ENCODE measurements at regions not wholly inside any gene's neighbourhood (a gene's known extent, or its start where the extent isn't known, plus 50 kb on each side); places are given as distances from the start of the nearest gene placed in this dataset.

DNA sequence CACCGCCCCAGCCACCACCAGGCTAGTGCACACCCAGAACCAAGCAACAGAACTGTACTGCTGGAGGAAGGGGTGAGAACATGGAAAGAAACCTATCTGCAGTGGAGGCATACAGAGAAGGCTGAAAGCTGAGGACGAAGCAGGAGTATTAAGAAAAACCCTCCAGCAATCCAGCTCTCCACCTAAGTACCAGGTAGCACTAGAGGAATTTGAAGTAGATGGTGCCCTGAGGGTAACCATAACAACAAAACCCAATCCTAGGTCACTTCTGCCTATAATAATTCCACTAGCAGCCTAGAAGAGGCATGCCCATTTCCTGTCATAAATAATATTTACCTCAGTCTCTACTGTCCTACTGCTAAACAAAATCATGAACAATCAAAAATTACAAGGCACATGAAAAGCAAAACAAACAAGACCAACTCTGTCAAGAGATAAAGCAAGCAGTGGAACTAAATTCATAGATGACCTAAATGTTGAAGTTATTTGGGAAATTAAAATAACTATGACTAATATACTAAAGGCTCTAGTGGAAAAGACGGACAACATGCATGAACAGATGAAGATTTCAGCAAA, 51.1 kb downstream of the HYCC1 start:
- 100% methylated on average over 1 of the region's 3 CpGs for WGBS (ENCODE audit: insufficient coverage, low lambda C conversion rate)
- H3K36me3 ChIP-seq (ENCODE audit: control insufficient read depth, insufficient read depth, low read length): peaks cover 11% of the 10 kb centered on the region
- H3K27ac ChIP-seq (ENCODE audit: low read length): no peak overlapping the region
- no peaks in the 10 kb centered on the region for H3K4me1 ChIP-seq (ENCODE audit: control insufficient read depth, insufficient read depth, low read length)
- H3K4me3 ChIP-seq (ENCODE audit: low read length): no peak overlapping the region
- DNase-seq: no peak
- H3K27me3 ChIP-seq (ENCODE audit: control insufficient read depth, insufficient read depth, low read length): no peaks in the 10 kb centered on the region
- no peaks in the 10 kb centered on the region for H3K9me3 ChIP-seq (ENCODE audit: control insufficient read depth, low read depth, low read length)

DNA sequence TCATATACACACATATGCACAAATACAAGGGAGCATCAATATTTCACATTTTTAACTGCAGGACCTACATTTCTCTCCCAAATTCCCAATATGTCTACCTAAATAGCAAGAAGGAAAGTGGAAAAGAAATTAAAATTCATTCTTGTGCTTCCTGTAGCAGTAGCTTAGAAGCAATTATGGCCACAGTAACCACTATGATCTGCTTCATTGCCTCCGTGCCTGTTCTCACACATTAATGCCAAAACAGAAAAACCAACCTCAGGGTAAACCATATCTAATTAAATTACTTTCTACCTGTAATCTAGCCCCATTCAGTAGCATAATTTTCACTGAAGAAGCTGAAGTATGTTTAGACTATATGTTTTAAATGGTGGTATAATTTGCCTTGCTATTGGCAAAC, 55.2 kb downstream of the HYCC1 start:
- Histone ChIP-seq H3K36me3 (ENCODE audit: control insufficient read depth, insufficient read depth, low read length) (peaks cover 13% of the 10 kb centered on the region), H3K4me3 (ENCODE audit: low read length) (no peak overlapping the region), H3K27me3 (ENCODE audit: control insufficient read depth, insufficient read depth, low read length) (no peaks in the 10 kb centered on the region), H3K4me1 (ENCODE audit: control insufficient read depth, insufficient read depth, low read length) (no peaks in the 10 kb centered on the region), H3K27ac (ENCODE audit: low read length) (no peak overlapping the region), H3K9me3 (ENCODE audit: control insufficient read depth, low read depth, low read length) (no peaks in the 10 kb centered on the region)
- no CpG with 5 or more reads among the region's 1 CpG for WGBS (ENCODE audit: insufficient coverage, low lambda C conversion rate)
- no peak for DNase-seq

DNA sequence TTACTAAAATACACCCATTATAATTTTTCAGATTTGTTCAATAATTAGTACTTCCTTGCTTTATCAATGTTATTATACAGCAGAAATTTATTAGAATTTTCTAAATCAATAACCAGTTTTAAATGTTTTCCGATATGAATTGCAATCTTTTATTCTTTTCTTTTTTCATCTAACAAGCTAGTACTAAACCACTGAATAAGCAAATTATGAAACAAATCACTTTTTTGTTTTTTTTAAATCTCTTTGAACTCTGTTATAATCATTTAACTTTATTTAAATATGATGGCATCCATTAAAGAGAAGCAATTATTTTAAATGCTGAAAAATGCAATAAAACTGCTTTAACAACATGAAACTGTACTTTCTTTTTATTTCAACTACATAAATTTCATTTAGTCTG, 59.7 kb downstream of the HYCC1 start:
- H3K27me3 ChIP-seq (ENCODE audit: control insufficient read depth, insufficient read depth, low read length): no peaks in the 10 kb centered on the region
- peaks cover 7% of the 10 kb centered on the region for H3K36me3 ChIP-seq (ENCODE audit: control insufficient read depth, insufficient read depth, low read length)
- 100% methylated on average over 1 of the region's 1 CpG for WGBS (ENCODE audit: insufficient coverage, low lambda C conversion rate)
- DNase-seq: no peak
- H3K4me1 ChIP-seq (ENCODE audit: control insufficient read depth, insufficient read depth, low read length): no peaks in the 10 kb centered on the region
- no peaks in the 10 kb centered on the region for H3K9me3 ChIP-seq (ENCODE audit: control insufficient read depth, low read depth, low read length)
- H3K4me3 ChIP-seq (ENCODE audit: low read length): no peak overlapping the region
- no peak overlapping the region for H3K27ac ChIP-seq (ENCODE audit: low read length)

DNA sequence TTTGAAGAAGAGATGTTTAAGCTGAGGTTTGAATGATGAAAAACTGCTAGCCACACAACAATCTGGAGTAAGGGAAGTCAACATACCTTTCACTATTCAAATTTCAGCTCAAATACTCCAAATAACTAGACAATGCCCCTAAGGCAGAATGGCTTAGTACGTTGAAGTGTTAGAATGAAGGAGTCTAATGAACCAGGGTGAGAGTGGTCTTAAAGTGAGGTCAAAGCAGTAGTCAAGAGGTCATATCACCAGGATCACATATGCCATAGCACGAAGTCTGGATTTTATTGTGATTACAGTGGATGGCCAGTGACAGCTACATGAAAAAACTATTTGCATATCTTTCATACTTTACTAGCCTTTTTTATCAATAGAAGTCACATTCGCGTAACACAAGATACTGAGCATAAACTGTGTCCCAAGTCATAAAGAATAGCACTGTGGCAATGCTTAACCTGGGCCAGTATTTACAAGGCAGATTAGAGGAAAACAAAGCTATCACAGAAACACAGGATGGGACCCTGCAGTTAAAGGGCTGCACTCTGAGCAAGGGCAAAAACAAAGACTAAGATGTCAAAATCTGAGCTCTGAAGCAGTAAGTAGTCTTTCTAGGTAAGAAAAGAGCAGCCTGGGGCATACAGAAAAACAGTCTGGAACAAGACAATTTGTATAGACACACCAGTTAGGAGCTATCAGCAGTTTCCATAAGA, 61.5 kb downstream of the HYCC1 start:
- Histone ChIP-seq H3K9me3 (ENCODE audit: control insufficient read depth, low read depth, low read length) (no peaks in the 10 kb centered on the region), H3K4me3 (ENCODE audit: low read length) (no peak overlapping the region), H3K27ac (ENCODE audit: low read length) (peak overlapping the region; percentile 51), H3K4me1 (ENCODE audit: control insufficient read depth, insufficient read depth, low read length) (peaks cover 4% of the 10 kb centered on the region), H3K36me3 (ENCODE audit: control insufficient read depth, insufficient read depth, low read length) (peaks cover 1% of the 10 kb centered on the region), H3K27me3 (ENCODE audit: control insufficient read depth, insufficient read depth, low read length) (no peaks in the 10 kb centered on the region)
- WGBS (ENCODE audit: insufficient coverage, low lambda C conversion rate): no CpG with 5 or more reads among the region's 4 CpGs
- DNase-seq: peak in 1 of 2 donors; percentile 52

DNA sequence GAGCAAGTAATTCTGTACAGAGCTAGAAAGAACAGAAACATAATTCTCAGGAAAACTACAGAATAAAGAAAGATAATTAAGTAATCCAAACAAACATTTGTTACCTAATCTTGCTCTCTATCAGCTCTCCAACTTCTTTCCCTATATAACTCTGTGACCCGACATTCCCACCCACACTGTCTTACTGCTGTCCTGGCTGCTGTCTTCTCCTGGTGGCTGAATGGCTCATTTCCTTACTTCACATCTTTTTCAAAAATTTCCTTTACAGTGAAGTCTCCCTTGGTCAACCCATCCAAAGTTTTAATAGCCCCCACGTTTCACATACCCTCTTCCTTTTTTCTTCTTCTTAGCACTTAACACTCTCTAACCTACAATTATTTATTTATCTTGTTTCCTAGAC, 64.0 kb downstream of the HYCC1 start:
- 52% methylated on average over 2 of the region's 2 CpGs for WGBS (ENCODE audit: insufficient coverage, low lambda C conversion rate)

DNA sequence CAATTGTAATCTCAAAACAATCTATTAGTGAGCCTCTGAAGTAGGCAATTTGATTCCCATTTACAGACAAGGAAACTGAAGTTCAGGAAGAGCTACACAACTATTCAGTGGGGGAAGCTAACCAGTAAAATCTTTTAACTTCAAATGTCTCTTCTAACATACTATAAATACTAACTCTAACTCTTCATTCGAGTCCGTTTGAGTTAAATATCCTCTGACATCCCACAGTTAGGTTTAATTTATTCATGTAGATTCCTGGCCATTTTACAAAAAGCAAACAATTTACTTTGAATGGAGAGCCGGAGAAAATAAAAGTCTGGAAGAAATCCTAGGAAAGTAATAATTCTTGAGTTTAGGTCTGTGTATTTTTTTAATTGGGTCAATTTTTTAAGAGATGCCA, 64.7 kb downstream of the HYCC1 start:
- 100% methylated on average over 1 of the region's 3 CpGs for WGBS (ENCODE audit: insufficient coverage, low lambda C conversion rate)
- Histone ChIP-seq H3K9me3 (ENCODE audit: control insufficient read depth, low read depth, low read length) (no peaks in the 10 kb centered on the region), H3K36me3 (ENCODE audit: control insufficient read depth, insufficient read depth, low read length) (no peaks in the 10 kb centered on the region), H3K27me3 (ENCODE audit: control insufficient read depth, insufficient read depth, low read length) (no peaks in the 10 kb centered on the region), H3K4me3 (ENCODE audit: low read length) (no peak overlapping the region), H3K4me1 (ENCODE audit: control insufficient read depth, insufficient read depth, low read length) (peaks cover 13% of the 10 kb centered on the region), H3K27ac (ENCODE audit: low read length) (no peak overlapping the region)
- no peak for DNase-seq

More for the DNA sequence above, 64.0 kb downstream of the HYCC1 start:
- Histone ChIP-seq H3K4me3 (ENCODE audit: low read length) (no peak overlapping the region), H3K27ac (ENCODE audit: low read length) (no peak overlapping the region), H3K4me1 (ENCODE audit: control insufficient read depth, insufficient read depth, low read length) (peaks cover 10% of the 10 kb centered on the region), H3K36me3 (ENCODE audit: control insufficient read depth, insufficient read depth, low read length) (no peaks in the 10 kb centered on the region), H3K27me3 (ENCODE audit: control insufficient read depth, insufficient read depth, low read length) (no peaks in the 10 kb centered on the region), H3K9me3 (ENCODE audit: control insufficient read depth, low read depth, low read length) (no peaks in the 10 kb centered on the region)
- no peak for DNase-seq

DNA sequence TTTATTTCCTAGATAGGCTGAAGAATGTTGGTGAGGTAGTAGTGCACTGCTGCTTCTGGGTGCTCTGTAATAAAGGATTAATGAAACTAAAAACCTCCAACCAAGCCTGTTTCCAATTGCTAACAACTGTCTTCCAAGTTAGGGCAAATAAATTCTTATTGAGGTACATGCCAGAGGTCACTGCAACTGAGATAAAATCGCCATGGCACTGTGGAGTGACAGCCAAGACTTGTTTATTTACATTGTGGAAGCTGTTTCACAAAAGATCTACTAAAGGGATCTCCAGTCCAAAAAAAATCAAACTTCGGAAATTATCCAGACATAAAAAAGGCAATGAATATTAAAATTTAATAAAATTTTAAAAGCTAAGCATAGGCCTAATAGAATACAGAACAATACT, 65.2 kb downstream of the HYCC1 start:
- Histone ChIP-seq H3K36me3 (ENCODE audit: control insufficient read depth, insufficient read depth, low read length) (no peaks in the 10 kb centered on the region), H3K27me3 (ENCODE audit: control insufficient read depth, insufficient read depth, low read length) (no peaks in the 10 kb centered on the region), H3K4me1 (ENCODE audit: control insufficient read depth, insufficient read depth, low read length) (peaks cover 17% of the 10 kb centered on the region), H3K9me3 (ENCODE audit: control insufficient read depth, low read depth, low read length) (no peaks in the 10 kb centered on the region), H3K27ac (ENCODE audit: low read length) (no peak overlapping the region), H3K4me3 (ENCODE audit: low read length) (no peak overlapping the region)
- no peak for DNase-seq
- WGBS (ENCODE audit: insufficient coverage, low lambda C conversion rate): 46% methylated on average over 2 of the region's 2 CpGs

DNA sequence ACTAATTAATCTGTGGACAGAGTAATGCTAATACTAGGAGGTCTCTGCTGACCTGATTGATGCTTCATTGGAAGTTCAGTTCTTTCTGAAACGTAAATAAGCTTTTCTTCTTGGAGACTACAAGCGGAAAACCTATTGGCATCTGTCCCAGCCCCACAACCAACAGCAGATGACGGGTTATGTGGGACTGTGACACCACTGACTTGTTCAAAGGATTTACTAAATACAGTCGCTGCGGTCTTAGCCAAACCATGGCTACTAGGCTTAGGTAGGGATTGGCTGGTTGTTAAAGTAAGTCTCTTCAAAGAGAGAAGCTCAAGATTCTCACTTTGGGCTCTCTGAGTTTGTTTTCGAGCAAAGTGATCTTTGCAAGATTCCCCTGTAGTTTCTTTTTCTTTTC, 68.3 kb downstream of the HYCC1 start:
- Histone ChIP-seq H3K9me3 (ENCODE audit: control insufficient read depth, low read depth, low read length) (no peaks in the 10 kb centered on the region), H3K36me3 (ENCODE audit: control insufficient read depth, insufficient read depth, low read length) (no peaks in the 10 kb centered on the region), H3K27me3 (ENCODE audit: control insufficient read depth, insufficient read depth, low read length) (no peaks in the 10 kb centered on the region), H3K4me1 (ENCODE audit: control insufficient read depth, insufficient read depth, low read length) (peaks cover 17% of the 10 kb centered on the region), H3K27ac (ENCODE audit: low read length) (no peak overlapping the region), H3K4me3 (ENCODE audit: low read length) (no peak overlapping the region)
- WGBS (ENCODE audit: insufficient coverage, low lambda C conversion rate): no CpG with 5 or more reads among the region's 6 CpGs
- DNase-seq: no peak

DNA sequence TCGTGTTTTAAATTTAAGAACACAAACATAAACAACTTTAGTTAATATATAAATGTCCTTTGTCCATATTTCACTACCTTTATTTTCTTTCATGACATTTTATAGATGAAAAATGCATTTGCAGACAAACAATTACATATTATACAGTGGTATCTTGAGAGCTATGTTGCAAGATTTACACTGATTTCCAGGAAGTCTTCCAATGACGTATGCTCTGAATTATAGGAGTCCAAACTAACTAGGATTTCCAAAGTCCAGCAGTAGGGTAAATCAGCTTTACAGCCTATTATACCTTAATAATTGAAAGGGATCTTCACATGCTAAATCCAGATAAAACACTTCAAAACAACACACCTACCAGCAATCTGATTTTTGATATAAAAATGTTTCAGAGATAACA, 69.4 kb downstream of the HYCC1 start:
- Histone ChIP-seq H3K36me3 (ENCODE audit: control insufficient read depth, insufficient read depth, low read length) (no peaks in the 10 kb centered on the region), H3K9me3 (ENCODE audit: control insufficient read depth, low read depth, low read length) (no peaks in the 10 kb centered on the region), H3K27ac (ENCODE audit: low read length) (peak overlapping the region; percentile 51), H3K4me3 (ENCODE audit: low read length) (no peak overlapping the region), H3K27me3 (ENCODE audit: control insufficient read depth, insufficient read depth, low read length) (no peaks in the 10 kb centered on the region), H3K4me1 (ENCODE audit: control insufficient read depth, insufficient read depth, low read length) (peaks cover 17% of the 10 kb centered on the region)
- DNase-seq: peak; percentile 59 to 84
- WGBS (ENCODE audit: insufficient coverage, low lambda C conversion rate): 67% methylated on average over 2 of the region's 2 CpGs

DNA sequence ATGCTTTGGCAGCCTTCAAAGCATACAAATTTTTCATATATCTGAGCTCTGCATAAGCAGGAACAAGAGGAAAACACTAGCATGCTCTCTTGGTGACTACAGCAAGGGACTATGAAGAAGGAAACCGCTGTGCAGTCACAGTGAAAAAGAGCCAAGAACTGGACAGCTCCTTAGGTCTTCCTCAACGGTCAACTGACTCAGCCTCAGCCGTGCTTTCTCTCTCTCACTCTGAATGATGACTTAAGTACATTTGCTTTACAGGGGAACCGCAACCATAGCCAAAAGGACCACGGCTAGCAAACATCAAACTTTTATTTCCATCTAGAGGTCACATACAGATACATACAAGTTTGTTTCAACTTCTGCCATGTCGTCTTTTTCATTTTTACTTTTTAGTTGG, 69.9 kb downstream of the HYCC1 start:
- no peaks in the 10 kb centered on the region for H3K9me3 ChIP-seq (ENCODE audit: control insufficient read depth, low read depth, low read length)
- H3K4me3 ChIP-seq (ENCODE audit: low read length): no peak overlapping the region
- H3K27ac ChIP-seq (ENCODE audit: low read length): peak overlapping the region; percentile 51
- WGBS (ENCODE audit: insufficient coverage, low lambda C conversion rate): 94% methylated on average over 2 of the region's 6 CpGs
- H3K36me3 ChIP-seq (ENCODE audit: control insufficient read depth, insufficient read depth, low read length): no peaks in the 10 kb centered on the region
- no peaks in the 10 kb centered on the region for H3K27me3 ChIP-seq (ENCODE audit: control insufficient read depth, insufficient read depth, low read length)
- H3K4me1 ChIP-seq (ENCODE audit: control insufficient read depth, insufficient read depth, low read length): peaks cover 17% of the 10 kb centered on the region
- peak in 1 of 2 donors; percentile 39 for DNase-seq

DNA sequence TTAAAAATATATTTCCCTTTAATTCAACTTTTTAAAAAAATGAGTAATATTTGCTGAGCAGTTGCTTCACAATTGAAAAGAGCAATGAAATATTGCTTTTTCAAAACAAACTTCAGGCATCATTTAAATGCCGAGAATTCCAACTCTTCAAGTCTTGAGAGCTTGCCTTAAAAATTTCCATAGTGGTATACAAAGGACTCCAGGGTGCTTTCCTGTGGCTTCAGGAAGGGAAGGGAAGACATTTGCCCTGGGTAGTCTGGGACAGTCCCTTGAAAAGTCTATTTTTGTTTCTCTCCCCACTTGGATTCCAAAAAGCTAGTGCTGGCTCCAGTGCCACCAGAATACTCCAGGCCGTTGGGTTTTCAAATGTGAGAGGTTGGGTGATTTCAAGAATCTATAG, 71.7 kb downstream of the HYCC1 start:
- H3K27ac ChIP-seq (ENCODE audit: low read length): no peak overlapping the region
- WGBS (ENCODE audit: insufficient coverage, low lambda C conversion rate): no CpG with 5 or more reads among the region's 2 CpGs
- H3K36me3 ChIP-seq (ENCODE audit: control insufficient read depth, insufficient read depth, low read length): no peaks in the 10 kb centered on the region
- no peaks in the 10 kb centered on the region for H3K9me3 ChIP-seq (ENCODE audit: control insufficient read depth, low read depth, low read length)
- H3K4me3 ChIP-seq (ENCODE audit: low read length): no peak overlapping the region
- no peaks in the 10 kb centered on the region for H3K27me3 ChIP-seq (ENCODE audit: control insufficient read depth, insufficient read depth, low read length)
- H3K4me1 ChIP-seq (ENCODE audit: control insufficient read depth, insufficient read depth, low read length): peaks cover 13% of the 10 kb centered on the region
- no peak for DNase-seq
